HepG2 (cell line): ENCODE measurements at regions not wholly inside any gene's neighbourhood (a gene's known extent, or its start where the extent isn't known, plus 50 kb on each side); places are given as distances from the start of the nearest gene placed in this dataset.

ENCODE experiments used
- ATAC-seq: fragments of 200-7000 bp; cut with Tn5 transposase; 3 replicates; pipeline ENCODE4 v1.9.1; 2020; ENCODE audit warnings: mild to moderate bottlenecking, moderate library complexity
- BruUV-seq: library from RNA; stranded (reverse); fragments of 400-500 nt; replicated peaks from 2 replicates; lab custom pipeline; 2021; lab: Mats Ljungman, UMichigan
- CTCF ChIA-PET: fragments of 300-600 bp; formaldehyde crosslinking; extraction: SDS; loops from one replicate; lab custom pipeline; 2021; ENCODE audit warnings: low total read pairs, inconsistent platforms, low intra/inter-chr PET ratio; lab: Yijun Ruan, JAX
- POLR2A ChIA-PET: fragments of 350-600 bp; sonication (Branson Sonifier 250); formaldehyde crosslinking; loops from one replicate; lab custom pipeline; 2020; ENCODE audit warnings: antibody characterized with exemption, inconsistent platforms; lab: Yijun Ruan, JAX
- DNase-seq: peaks from one replicate; pipeline ENCODE4 v3.0.0-alpha.2; 2015; ENCODE audit warnings: low spot score
- FAIRE-seq: peaks from 3 replicates; lab custom pipeline; 2011; peaks lifted over from hg19 to GRCh38; lab: Jason Lieb, UNC
- H2AFZ ChIP-seq: one replicate; pipeline ENCODE4 v1.6.1; 2011; ENCODE audit warnings: low read length, inconsistent platforms
- H3K27ac ChIP-seq: fragments of 300-600 bp; 3 replicates; pipeline ENCODE4 v1.8.0; 2011; ENCODE audit warnings: mixed run types, mild to moderate bottlenecking, mixed read lengths, low read length, inconsistent platforms; ENCODE audit not compliant: insufficient read depth; ENCODE audit errors: extremely low read length
- H3K27me3 ChIP-seq, 2 experiments: fragments of 200-600 bp in 1 of 2; 2 replicates in 1 of 2; 3 replicates in 1 of 2; pipeline versions ENCODE4 v1.6.0 to v1.8.0; 2011; ENCODE audit warnings: low read length in 2 of 2, mild to moderate bottlenecking in 2 of 2, moderate library complexity in 2 of 2, inconsistent platforms in 1 of 2; ENCODE audit not compliant: insufficient read depth in 2 of 2, control insufficient read depth in 1 of 2
- H3K36me3 ChIP-seq, 2 experiments: fragments of 200-600 bp in 1 of 2; replicated peaks in 1 of 2; 2 replicates in 1 of 2; 3 replicates in 1 of 2; pipeline versions ENCODE4 v1.5.1 to v1.8.0; 2011; ENCODE audit warnings: low read length in 2 of 2, inconsistent platforms in 1 of 2; ENCODE audit not compliant: insufficient read depth in 2 of 2, control insufficient read depth in 1 of 2
- H3K4me1 ChIP-seq: 2 replicates; pipeline ENCODE4 v1.5.1; 2012; ENCODE audit warnings: low read length, inconsistent platforms; ENCODE audit not compliant: insufficient read depth
- H3K4me2 ChIP-seq: 2 replicates; pipeline ENCODE4 v1.6.0; 2011; ENCODE audit warnings: low read depth, low read length, inconsistent platforms
- H3K4me3 ChIP-seq, 3 experiments: fragments of 200-600 bp in 1 of 3; sonication (generic), shearing (Covaris generic) in 1 of 3; replicated peaks in 1 of 3; 2 replicates each; pipeline ENCODE4 v1.5.1; 2011 to 2016; ENCODE audit warnings: low read length in 3 of 3, inconsistent platforms in 2 of 3, low read depth in 2 of 3, mild to moderate bottlenecking in 2 of 3, control low read depth in 1 of 3, mixed read lengths in 1 of 3; ENCODE audit not compliant: insufficient read depth in 1 of 3
- H3K79me2 ChIP-seq: one replicate; pipeline ENCODE4 v1.6.1; 2011; ENCODE audit warnings: low read length, inconsistent platforms; ENCODE audit not compliant: insufficient read depth
- H3K9ac ChIP-seq: 2 replicates; pipeline ENCODE4 v1.6.0; 2011; ENCODE audit warnings: mild to moderate bottlenecking, low read depth, low read length, inconsistent platforms; ENCODE audit not compliant: insufficient read depth
- H3K9me3 ChIP-seq: 2 replicates; pipeline ENCODE4 v1.5.1; 2012; ENCODE audit warnings: mild to moderate bottlenecking, low read length
- H4K20me1 ChIP-seq: 2 replicates; pipeline ENCODE4 v1.6.0; 2011; ENCODE audit warnings: inconsistent platforms, mild to moderate bottlenecking, low read length, moderate library complexity; ENCODE audit not compliant: insufficient read depth
- CREB1 ChIP-seq, 2 experiments: fragments of 450-650 bp in 1 of 2; IDR thresholded peaks; 2 replicates each; pipeline ENCODE4 v1.6.1; 2016 to 2017; ENCODE audit warnings: control low read depth in 1 of 2, mild to moderate bottlenecking in 1 of 2, missing compliant biosample characterization in 1 of 2, missing genetic modification characterization in 1 of 2
- ELF4 ChIP-seq: sonication (generic); formaldehyde crosslinking; IDR thresholded peaks from 2 replicates; pipeline ENCODE4 v1.5.0; 2020; ENCODE audit warnings: missing genetic modification reagents, mild to moderate bottlenecking, moderate library complexity, borderline replicate concordance
- FOSL2 ChIP-seq: sonication (generic); formaldehyde crosslinking; IDR thresholded peaks from 2 replicates; pipeline ENCODE4 v1.4.0; 2020; ENCODE audit warnings: missing genetic modification reagents
- IKZF4 ChIP-seq: sonication (generic); formaldehyde crosslinking; IDR thresholded peaks from 2 replicates; pipeline ENCODE4 v1.5.1; 2020; ENCODE audit warnings: borderline replicate concordance, mild to moderate bottlenecking, low read depth, missing genetic modification reagents; ENCODE audit errors: not compliant biosample characterization
- KAT7 ChIP-seq: IDR thresholded peaks from 2 replicates; pipeline ENCODE4 v1.6.1; 2018; ENCODE audit warnings: borderline replicate concordance, missing compliant biosample characterization
- MZF1 ChIP-seq: sonication (generic); formaldehyde crosslinking; IDR thresholded peaks from 2 replicates; pipeline ENCODE4 v1.8.1; 2023; ENCODE audit warnings: mild to moderate bottlenecking, missing genetic modification reagents, borderline replicate concordance
- POLR2A ChIP-seq, 2 experiments: IDR thresholded peaks; 2 replicates each; pipeline ENCODE4 v1.6.1; 2011; ENCODE audit warnings: low read depth in 2 of 2, low read length in 2 of 2, mild to moderate bottlenecking in 1 of 2, moderate library complexity in 1 of 2; ENCODE audit not compliant: insufficient read depth in 1 of 2
- ZBTB20 ChIP-seq: sonication (generic); formaldehyde crosslinking; IDR thresholded peaks from 2 replicates; pipeline ENCODE4 v1.8.1; 2023; ENCODE audit warnings: missing genetic modification reagents, low read depth, mild to moderate bottlenecking, borderline replicate concordance
- ZNF629 ChIP-seq: sonication (generic); formaldehyde crosslinking; conservative IDR thresholded peaks from 2 replicates; pipeline ENCODE4 v1.5.0; 2020; ENCODE audit warnings: missing genetic modification reagents
- ZNF710 ChIP-seq: sonication (generic); formaldehyde crosslinking; IDR thresholded peaks from 2 replicates; pipeline ENCODE4 v1.5.0; 2020; ENCODE audit warnings: mild to moderate bottlenecking, missing genetic modification reagents, borderline replicate concordance
- ZNF75D ChIP-seq: sonication (generic); formaldehyde crosslinking; IDR thresholded peaks from 2 replicates; pipeline ENCODE4 v1.8.1; 2023; ENCODE audit warnings: missing genetic modification reagents, mild to moderate bottlenecking, borderline replicate concordance
- WGBS: methylation state at CpG from one replicate; pipeline ENCODE4 v1.1.6; 2017; ENCODE audit warnings: low lambda C conversion rate; 5-methylcytosine and 5-hydroxymethylcytosine counted together
- in situ Hi-C: cut with HindIII; loops from 2 replicates; pipeline ENCODE4 v1.10.0; 2017; ENCODE audit warnings: low pct_unique_long_range_greater_than_20kb; ENCODE audit not compliant: extremely low pct_ligation_motif_present
- intact Hi-C: fragments of 100-400 bp; cut with micrococcal nuclease; formaldehyde crosslinking; loops from one replicate; pipeline ENCODE4 v1.10.0; 2022; ENCODE audit not compliant: unreplicated experiment

GRCh38 chr6:26183581-26184366, 96.5 kb downstream of the HFE start (continued):
- TF ChIP-seq ELF4 (CRISPR knock-in tag), result no peak

- intact Hi-C loops, result no loop called here
- Histone ChIP-seq H3K4me1 (peaks cover 12% of the 10 kb centered on the region), H4K20me1 (no peaks in the 10 kb centered on the region), H3K27me3 (no peaks in the 10 kb centered on the region), H3K4me2 (no peak overlapping the region), H3K9me3 (no peaks in the 10 kb centered on the region), H3K36me3 (no peaks in the 10 kb centered on the region), H3K9ac (no peak overlapping the region), H3K4me3 (no peak overlapping the region), H3K27ac (no peak overlapping the region), H2AFZ (no peak overlapping the region), H3K79me2 (no peaks in the 10 kb centered on the region)
- FAIRE-seq (no peak), ATAC-seq (no peak), DNase-seq (no peak)
- POLR2A ChIA-PET, result interaction anchor here (1.1 kb wide), 1 partner anchor 60 kb away, joined by 4 read pairs; a partner anchor contains a TSS
- CTCF ChIA-PET, result no interaction called here
- TF ChIP-seq KAT7 (CRISPR knock-in tag), result no peak
- no peak for TF ChIP-seq ZNF629 (CRISPR knock-in tag)
- TF ChIP-seq MZF1, result no peak
- no peak for TF ChIP-seq ZNF710 (CRISPR knock-in tag)
- TF ChIP-seq CREB1 (IDR thresholded peaks at IDR 0.05), result no peak
- no peak for TF ChIP-seq CREB1 (CRISPR knock-in tag; IDR thresholded peaks at IDR 0.05)
- no peak for TF ChIP-seq ZNF75D
- TF ChIP-seq IKZF4 (CRISPR knock-in tag), result no peak
- no peak for TF ChIP-seq FOSL2 (CRISPR knock-in tag)
- TF ChIP-seq POLR2A (IDR thresholded peaks at IDR 0.05; ENCODE audit: insufficient read depth in 1 of 2, low read depth in 2 of 2, low read length in 2 of 2), result no peak
- TF ChIP-seq ZBTB20, result no peak
- 74% methylated on average over 10 of the region's 10 CpGs for WGBS
- in situ Hi-C loops, result no loop called here
- no TSS peak for BruUV-seq
Observed at GRCh38 chr6:26184367-26184891, 97.2 kb downstream of the HFE start.
